ENCODE measurements at regions not wholly inside any gene's neighbourhood (a gene's known extent, or its start where the extent isn't known, plus 50 kb on each side); places are given as distances from the start of the nearest gene placed in this dataset.

DNA sequence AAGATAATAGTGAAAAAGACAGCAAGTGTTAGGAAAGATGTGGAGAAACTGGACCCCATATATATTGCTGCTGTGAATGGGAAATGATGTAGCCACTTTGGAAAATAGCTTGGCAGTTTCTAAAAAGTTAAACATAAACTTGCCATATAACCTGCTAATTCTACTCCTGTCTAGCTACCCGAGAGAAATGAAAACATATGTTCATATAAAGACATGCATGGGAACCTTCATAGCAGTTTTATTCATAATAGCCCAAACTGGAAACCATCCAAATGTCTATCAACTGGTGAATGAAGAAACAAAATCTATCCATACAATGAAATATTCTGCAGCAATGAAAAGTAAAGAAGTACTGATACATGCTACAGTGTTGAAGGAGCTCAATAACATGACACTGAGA is 50.4 kb upstream of the NABP1 start:
- Histone ChIP-seq H3K27me3 (ENCODE audit: control insufficient read depth in 1 of 2, insufficient read depth in 2 of 2, low read length in 2 of 2) (no peaks in the 10 kb centered on the region), H3K9me3 (ENCODE audit: control insufficient read depth in 1 of 2, insufficient read depth in 1 of 2, low read length in 2 of 2) (no peaks in the 10 kb centered on the region), H3K36me3 (ENCODE audit: insufficient read depth, low read length) (no peaks in the 10 kb centered on the region), H3K4me3 (ENCODE audit: low read length) (no peak overlapping the region), H3K4me1 (ENCODE audit: insufficient read depth, low read length) (peaks cover 33% of the 10 kb centered on the region), H3K27ac (ENCODE audit: low read depth in 1 of 2, low read length in 2 of 2) (no peak overlapping the region)
- Mint-ChIP-seq H3K4me3 (no peak overlapping the region), H3K4me1 (ENCODE audit: low read depth) (peaks cover 73% of the 10 kb centered on the region), H3K27me3 (no peaks in the 10 kb centered on the region), H3K9me3 (no peaks in the 10 kb centered on the region), H3K27ac (no peak overlapping the region), H3K36me3 (ENCODE audit: low read depth) (no peaks in the 10 kb centered on the region)
- no peak for ATAC-seq (ENCODE audit: poor library complexity)
- TF ChIP-seq, protein P1, sequence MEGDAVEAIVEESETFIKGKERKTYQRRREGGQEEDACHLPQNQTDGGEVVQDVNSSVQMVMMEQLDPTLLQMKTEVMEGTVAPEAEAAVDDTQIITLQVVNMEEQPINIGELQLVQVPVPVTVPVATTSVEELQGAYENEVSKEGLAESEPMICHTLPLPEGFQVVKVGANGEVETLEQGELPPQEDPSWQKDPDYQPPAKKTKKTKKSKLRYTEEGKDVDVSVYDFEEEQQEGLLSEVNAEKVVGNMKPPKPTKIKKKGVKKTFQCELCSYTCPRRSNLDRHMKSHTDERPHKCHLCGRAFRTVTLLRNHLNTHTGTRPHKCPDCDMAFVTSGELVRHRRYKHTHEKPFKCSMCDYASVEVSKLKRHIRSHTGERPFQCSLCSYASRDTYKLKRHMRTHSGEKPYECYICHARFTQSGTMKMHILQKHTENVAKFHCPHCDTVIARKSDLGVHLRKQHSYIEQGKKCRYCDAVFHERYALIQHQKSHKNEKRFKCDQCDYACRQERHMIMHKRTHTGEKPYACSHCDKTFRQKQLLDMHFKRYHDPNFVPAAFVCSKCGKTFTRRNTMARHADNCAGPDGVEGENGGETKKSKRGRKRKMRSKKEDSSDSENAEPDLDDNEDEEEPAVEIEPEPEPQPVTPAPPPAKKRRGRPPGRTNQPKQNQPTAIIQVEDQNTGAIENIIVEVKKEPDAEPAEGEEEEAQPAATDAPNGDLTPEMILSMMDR (IDR thresholded peaks at IDR 0.05) = no peak
- ChIA-PET CTCF (interaction anchor here (1.3 to 1.8 kb wide), 3 partner anchors 10 to 64 kb away, joined by 4 to 5 read pairs (median 4); no protein-coding TSS in a partner anchor), POLR2A (interaction anchor here (0.6 to 15.6 kb wide), 5 partner anchors 11 to 1864 kb away, joined by 3 to 276 read pairs (median 5); partner anchors contain the start of gene NABP1)
- intact Hi-C loops (cut with DNase I, micrococcal nuclease) = no loop called here
- no peak for DNase-seq

Measured in CD4-positive, alpha-beta T cell (primary cell).